CD14-positive monocyte (primary cell): ENCODE measurements at regions not wholly inside any gene's neighbourhood (a gene's known extent, or its start where the extent isn't known, plus 50 kb on each side); places are given as distances from the start of the nearest gene placed in this dataset.

Source experiments
- DNase-seq, 3 donors: peaks; one replicate each; pipeline ENCODE4 v3.0.0-alpha.2; 2011 to 2022
- H2AFZ ChIP-seq: 2 replicates; pipeline ENCODE4 v1.6.0; 2012; ENCODE audit warnings: mild to moderate bottlenecking, low read depth, low read length, inconsistent platforms; ENCODE audit not compliant: insufficient read depth, poor library complexity, severe bottlenecking
- H3K27ac ChIP-seq, 2 donors: 1 replicate in 1 of 2; 2 replicates in 1 of 2; pipeline ENCODE4 v1.5.1; 2012 to 2013; ENCODE audit warnings: low read length in 2 of 2, control low read depth in 1 of 2, inconsistent platforms in 1 of 2, low read depth in 1 of 2, mild to moderate bottlenecking in 1 of 2
- H3K27me3 ChIP-seq, 2 donors: one replicate each; pipeline versions ENCODE4 v1.6.0 to v1.6.1; 2011 to 2013; ENCODE audit warnings: low read length in 2 of 2; ENCODE audit not compliant: control insufficient read depth in 2 of 2, insufficient read depth in 2 of 2
- H3K36me3 ChIP-seq, 2 donors: replicated peaks in 1 of 2; 1 replicate in 1 of 2; 2 replicates in 1 of 2; pipeline versions ENCODE4 v1.5.1 to v1.6.1; 2012 to 2013; ENCODE audit warnings: low read length in 2 of 2, control low read depth in 1 of 2, inconsistent platforms in 1 of 2, mild to moderate bottlenecking in 1 of 2; ENCODE audit not compliant: insufficient read depth in 2 of 2, control insufficient read depth in 1 of 2
- H3K4me1 ChIP-seq, 2 donors: 1 replicate in 1 of 2; 2 replicates in 1 of 2; pipeline versions ENCODE4 v1.5.1 to v1.6.1; 2012 to 2013; ENCODE audit warnings: low read length in 2 of 2, control low read depth in 1 of 2, inconsistent platforms in 1 of 2, mild to moderate bottlenecking in 1 of 2, moderate library complexity in 1 of 2; ENCODE audit not compliant: insufficient read depth in 2 of 2, control insufficient read depth in 1 of 2
- H3K4me2 ChIP-seq: replicated peaks from 2 replicates; pipeline ENCODE3; 2012; ENCODE audit warnings: low read length, moderate library complexity, mild to moderate bottlenecking; ENCODE audit not compliant: poor library complexity, severe bottlenecking; ENCODE audit errors: extremely low read depth
- H3K4me3 ChIP-seq, 3 experiments: fragments of 200-600 bp in 1 of 3; sonication (generic) in 1 of 3; replicated peaks in 1 of 3; 1 replicate in 2 of 3; 2 replicates in 1 of 3; pipeline ENCODE4 v1.5.1; 2011 to 2013; ENCODE audit warnings: low read length in 3 of 3, mild to moderate bottlenecking in 3 of 3, control low read depth in 2 of 3, low read depth in 2 of 3, inconsistent platforms in 1 of 3, moderate library complexity in 1 of 3
- H3K79me2 ChIP-seq: 2 replicates; pipeline ENCODE4 v1.6.0; 2012; ENCODE audit warnings: mild to moderate bottlenecking, control low read depth, inconsistent platforms, low read length, moderate library complexity; ENCODE audit not compliant: insufficient read depth
- H3K9ac ChIP-seq: 2 replicates; pipeline ENCODE4 v1.6.0; 2017; ENCODE audit warnings: low read length, mild to moderate bottlenecking; ENCODE audit not compliant: insufficient read depth, poor library complexity, severe bottlenecking
- H3K9me3 ChIP-seq, 2 donors: replicated peaks in 1 of 2; 1 replicate in 1 of 2; 2 replicates in 1 of 2; pipeline versions ENCODE4 v1.5.1 to v1.6.1; 2012 to 2013; ENCODE audit warnings: low read length in 2 of 2, control low read depth in 1 of 2; ENCODE audit not compliant: control insufficient read depth in 1 of 2, insufficient read depth in 1 of 2
- H4K20me1 ChIP-seq: 2 replicates; pipeline ENCODE4 v1.6.0; 2012; ENCODE audit warnings: mild to moderate bottlenecking, low read length, control low read depth, moderate library complexity; ENCODE audit not compliant: insufficient read depth
- H3K27ac Mint-ChIP-seq, 7 donors: one replicate each; pipeline ENCODE4 v1.8.0; 2020; ENCODE audit warnings: mild to moderate bottlenecking in 7 of 7, mixed read lengths in 7 of 7, moderate library complexity in 6 of 7, inconsistent platforms in 2 of 7
- H3K27me3 Mint-ChIP-seq, 3 donors: one replicate each; pipeline ENCODE4 v1.8.0; 2021 to 2022; ENCODE audit warnings: low read depth in 3 of 3, mild to moderate bottlenecking in 3 of 3, mixed read lengths in 3 of 3, moderate library complexity in 3 of 3, inconsistent platforms in 1 of 3
- H3K36me3 Mint-ChIP-seq, 2 donors: one replicate each; pipeline ENCODE4 v1.8.0; 2020; ENCODE audit warnings: mixed read lengths in 2 of 2, inconsistent platforms in 1 of 2, mild to moderate bottlenecking in 1 of 2
- H3K4me1 Mint-ChIP-seq: one replicate; pipeline ENCODE4 v1.8.0; 2020; ENCODE audit warnings: mild to moderate bottlenecking, mixed read lengths
- H3K4me3 Mint-ChIP-seq, 2 donors: one replicate each; pipeline ENCODE4 v1.8.0; 2020; ENCODE audit warnings: mild to moderate bottlenecking in 2 of 2, mixed read lengths in 2 of 2, moderate library complexity in 1 of 2
- H3K9me3 Mint-ChIP-seq, 7 donors: one replicate each; pipeline ENCODE4 v1.8.0; 2020 to 2022; ENCODE audit warnings: mixed read lengths in 7 of 7, mild to moderate bottlenecking in 6 of 7, moderate library complexity in 6 of 7, inconsistent platforms in 2 of 7
- CTCF ChIP-seq: fragments of 200-600 bp; IDR thresholded peaks from one replicate; pipeline ENCODE4 v1.8.0; 2022; ENCODE audit warnings: antibody characterized with exemption, mild to moderate bottlenecking
- WGBS: methylation state at CpG from one replicate; pipeline ENCODE4 v1.1.5; 2013; ENCODE audit warnings: missing lambda C conversion rate; ENCODE audit not compliant: insufficient coverage; 5-methylcytosine and 5-hydroxymethylcytosine counted together
- intact Hi-C, 2 donors: fragments of 100-400 bp; cut with micrococcal nuclease; formaldehyde crosslinking; loops; one replicate each; pipeline versions ENCODE4 v1.15.0 to v1.15.1; 2023

GRCh38 chr18:37717656-37718055 lies 152.1 kb upstream of the CELF4 start:
- Histone ChIP-seq H3K79me2 (no peaks in the 10 kb centered on the region), H3K9ac (no peak overlapping the region)
- intact Hi-C loops = no loop called here

GRCh38 chr18:37717098-37717497 lies 151.5 kb upstream of the CELF4 start:
- Histone ChIP-seq H3K27ac (no peak overlapping the region), H3K9me3 (no peaks in the 10 kb centered on the region), H4K20me1 (no peaks in the 10 kb centered on the region), H3K4me2 (no peak overlapping the region), H3K9ac (no peak overlapping the region), H3K36me3 (no peaks in the 10 kb centered on the region), H3K4me1 (no peaks in the 10 kb centered on the region), H3K27me3 (no peaks in the 10 kb centered on the region), H3K4me3 (no peak overlapping the region), H3K79me2 (no peaks in the 10 kb centered on the region), H2AFZ (no peak overlapping the region)
- Mint-ChIP-seq H3K36me3 (no peaks in the 10 kb centered on the region), H3K27ac (no peak overlapping the region), H3K27me3 (no peaks in the 10 kb centered on the region), H3K4me1 (peaks cover 3% of the 10 kb centered on the region), H3K9me3 (peaks cover 0 to 2% (median 0%) of the 10 kb centered on the region in 7 donors), H3K4me3 (no peak overlapping the region)
- 67% methylated on average over 1 of the region's 2 CpGs for WGBS
- TF ChIP-seq CTCF = no peak
- no peak for DNase-seq
- intact Hi-C loops = no loop called here

More at GRCh38 chr18:37717656-37718055, 152.1 kb upstream of the CELF4 start:
- H3K27me3 ChIP-seq = no peaks in the 10 kb centered on the region
- WGBS = no CpG with 5 or more reads among the region's 2 CpGs
- H2AFZ ChIP-seq = no peak overlapping the region
- H3K9me3 ChIP-seq = no peaks in the 10 kb centered on the region
- Mint-ChIP-seq H3K9me3 (peaks cover 0 to 2% (median 0%) of the 10 kb centered on the region in 7 donors), H3K27ac (no peak overlapping the region), H3K4me1 (peaks cover 3% of the 10 kb centered on the region), H3K36me3 (no peaks in the 10 kb centered on the region), H3K27me3 (no peaks in the 10 kb centered on the region), H3K4me3 (no peak overlapping the region)
- no peak overlapping the region for H3K27ac ChIP-seq
- no peak overlapping the region for H3K4me2 ChIP-seq
- no peak overlapping the region for H3K4me3 ChIP-seq
- TF ChIP-seq CTCF = no peak
- no peaks in the 10 kb centered on the region for H3K36me3 ChIP-seq
- DNase-seq = no peak
- no peaks in the 10 kb centered on the region for H3K4me1 ChIP-seq
- H4K20me1 ChIP-seq = no peaks in the 10 kb centered on the region
